Gastroesophageal sphincter (tissue), 3 donors: ENCODE measurements at regions not wholly inside any gene's neighbourhood (a gene's known extent, or its start where the extent isn't known, plus 50 kb on each side); places are given as distances from the start of the nearest gene placed in this dataset.

Source experiments
- CTCF ChIP-seq, 4 experiments: fragments of 200-600 bp in 2 of 4; fragments of 450-650 bp in 2 of 4; sonication (generic) in 1 of 4; IDR thresholded peaks; one replicate each; pipeline ENCODE4 v1.5.1; 2017 to 2019; ENCODE audit warnings: antibody characterized with exemption in 4 of 4, mild to moderate bottlenecking in 2 of 4, moderate library complexity in 2 of 4
- POLR2A ChIP-seq, 2 donors: fragments of 450-650 bp; IDR thresholded peaks; one replicate each; pipeline ENCODE4 v1.6.1; 2017; ENCODE audit warnings: antibody characterized with exemption in 2 of 2, mild to moderate bottlenecking in 2 of 2, moderate library complexity in 1 of 2
- POLR2AphosphoS5 ChIP-seq: sonication (generic); formaldehyde crosslinking; IDR thresholded peaks from one replicate; pipeline ENCODE4 v1.6.1; 2017; ENCODE audit warnings: antibody characterized with exemption

DNA sequence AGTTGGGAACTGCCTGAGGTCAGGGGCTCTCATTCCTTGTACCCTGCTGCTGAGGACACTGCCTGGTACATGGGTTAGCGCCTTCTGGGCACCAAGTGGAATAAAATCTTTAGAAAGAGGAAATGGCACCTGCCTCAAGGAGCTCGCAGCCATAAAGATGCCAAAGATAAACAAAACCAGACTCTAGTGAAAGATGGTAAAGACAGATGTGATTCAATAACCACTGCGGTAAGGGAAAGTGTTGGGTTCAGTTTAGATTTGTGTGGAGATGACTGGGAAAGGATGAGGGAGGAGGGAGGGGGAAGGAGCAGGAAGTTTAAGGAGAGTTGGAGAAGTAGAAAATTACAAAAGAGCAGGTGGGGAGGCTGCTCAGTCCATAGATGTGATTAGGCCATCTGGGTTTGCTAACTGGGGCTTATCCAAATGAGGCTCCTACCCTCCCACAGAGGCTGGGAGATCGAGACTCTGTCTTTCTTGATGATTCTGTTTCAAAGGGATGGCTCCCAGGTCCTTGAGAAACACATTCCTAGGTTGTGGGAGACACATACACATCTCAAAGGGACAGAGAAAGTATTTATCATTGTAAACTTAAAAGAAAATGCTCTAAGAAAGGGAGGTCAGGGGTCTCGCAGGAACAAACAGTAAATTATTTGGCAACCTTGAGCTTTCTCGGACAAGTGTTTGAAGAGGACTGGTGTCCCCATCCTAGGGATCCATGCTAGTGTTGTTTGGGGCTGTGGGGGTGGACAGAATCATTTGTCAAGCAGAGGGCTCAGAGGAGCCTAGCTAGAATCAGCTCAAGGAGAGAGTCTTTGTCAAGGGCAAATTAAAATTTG is 65.7 kb upstream of the MORC3 start:
- TF ChIP-seq CTCF (IDR thresholded peaks at IDR 0.05) (no peak), POLR2A (IDR thresholded peaks at IDR 0.05) (no peak), POLR2AphosphoS5 (no peak)
